Inflammatory macrophage treated with lipopolysaccharide for 1 hour (primary cell): ENCODE measurements at regions not wholly inside any gene's neighbourhood (a gene's known extent, or its start where the extent isn't known, plus 50 kb on each side); places are given as distances from the start of the nearest gene placed in this dataset.
"Not testable (repeated sequence)": the region's sequence is repeated elsewhere in the genome, so short reads cannot be mapped to it uniquely, and the experiment has no call there.

Experiments used
- DNase-seq, 2 donors: peaks; one replicate each; pipeline ENCODE4 v3.0.0-alpha.2; 2020 to 2022

DNA sequence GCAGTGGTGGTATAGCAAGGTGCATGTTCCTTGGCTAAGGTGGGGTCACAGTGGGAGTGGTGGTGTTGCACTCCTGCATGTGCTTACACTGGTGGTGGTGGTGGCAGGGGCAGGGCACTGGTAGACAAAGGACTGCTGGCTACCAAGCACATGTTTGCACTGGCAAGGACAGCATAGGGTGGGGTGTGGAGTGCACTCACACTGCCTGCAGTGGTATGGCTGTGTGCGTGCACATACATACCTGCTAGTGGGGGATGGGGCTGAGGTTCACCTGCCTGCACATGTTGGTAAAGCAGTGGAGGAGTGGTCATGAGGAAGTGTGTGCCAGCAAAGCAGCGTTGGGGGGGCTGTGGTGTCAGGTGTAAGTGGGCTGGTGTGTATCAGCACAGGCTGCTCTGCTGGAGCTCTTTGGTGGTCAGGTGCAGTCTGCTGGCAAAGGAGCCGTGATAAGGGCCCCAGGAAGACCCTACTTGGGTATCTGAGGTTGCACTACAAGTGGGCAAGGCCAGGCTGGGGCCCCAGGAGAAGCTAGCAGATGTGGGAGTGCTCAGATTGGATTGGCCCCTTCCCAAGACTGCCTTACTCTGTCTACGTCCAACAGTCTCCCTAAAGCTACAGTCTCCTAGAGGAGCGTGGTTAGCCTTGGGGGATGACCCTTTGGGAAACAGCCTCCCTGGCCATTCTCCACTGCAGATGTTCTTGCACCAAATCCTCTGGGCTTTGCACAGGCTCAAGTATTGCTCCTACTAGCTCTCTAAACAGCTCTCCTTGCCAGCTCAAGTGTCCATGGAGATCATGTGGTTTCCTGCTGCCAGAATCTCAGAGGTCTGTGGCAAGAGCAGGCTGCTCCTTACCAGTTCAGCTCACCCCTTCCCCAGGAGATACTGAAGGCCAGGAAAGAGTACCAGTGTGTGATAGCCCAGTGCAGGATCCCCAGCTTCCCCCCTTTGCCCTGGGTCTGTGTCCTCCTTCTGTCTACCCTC, 486.3 kb upstream of the PABPC4L start:
- DNase-seq, result no peak

DNA sequence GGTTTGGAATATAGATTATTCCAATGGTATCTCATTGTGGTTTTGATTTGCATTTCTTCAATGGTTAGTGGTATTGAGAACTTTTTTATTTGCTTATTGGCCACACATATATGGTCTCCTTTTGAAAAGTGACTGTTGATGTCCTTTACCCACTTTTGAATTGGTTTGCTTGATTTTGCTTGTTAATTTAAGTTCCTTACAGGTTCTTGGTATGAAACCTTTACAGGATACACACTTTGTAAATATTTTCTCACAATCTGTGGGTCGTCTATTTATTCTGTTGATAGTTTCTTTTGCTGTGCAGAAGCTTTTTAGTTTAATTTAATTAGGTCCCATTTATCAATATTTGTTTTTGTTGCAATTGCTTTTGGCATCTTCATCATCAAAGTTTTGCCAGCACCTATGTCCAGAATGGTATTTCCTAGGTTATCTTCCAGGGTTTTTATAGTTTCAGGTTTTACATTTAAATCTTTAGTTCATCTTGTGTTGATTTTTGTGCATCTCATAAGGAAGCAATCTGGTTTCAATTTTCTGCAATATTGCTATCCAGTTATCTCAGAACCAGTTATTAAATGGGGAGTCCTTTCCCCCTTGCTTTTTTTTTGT, 475.7 kb upstream of the PABPC4L start:
- no peak for DNase-seq

DNA sequence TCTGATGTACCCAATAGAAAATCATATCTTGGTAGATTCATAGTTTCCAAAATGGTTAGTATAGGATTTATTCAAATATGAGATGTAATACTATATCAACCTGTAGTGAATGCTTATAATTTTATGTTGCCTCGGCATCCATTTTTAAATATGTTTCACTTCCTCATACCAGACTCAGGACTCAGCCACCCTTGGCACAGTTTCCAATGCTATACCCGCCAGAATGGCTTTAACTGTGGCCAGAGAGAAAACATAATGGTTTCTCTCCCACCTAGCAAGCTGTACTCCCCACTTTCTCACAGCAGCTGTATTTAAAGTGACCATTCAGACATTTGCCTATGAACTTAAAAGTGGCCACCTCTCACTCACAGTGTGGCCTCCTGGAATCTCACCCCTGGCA, 466.6 kb upstream of the PABPC4L start:
- no peak for DNase-seq

DNA sequence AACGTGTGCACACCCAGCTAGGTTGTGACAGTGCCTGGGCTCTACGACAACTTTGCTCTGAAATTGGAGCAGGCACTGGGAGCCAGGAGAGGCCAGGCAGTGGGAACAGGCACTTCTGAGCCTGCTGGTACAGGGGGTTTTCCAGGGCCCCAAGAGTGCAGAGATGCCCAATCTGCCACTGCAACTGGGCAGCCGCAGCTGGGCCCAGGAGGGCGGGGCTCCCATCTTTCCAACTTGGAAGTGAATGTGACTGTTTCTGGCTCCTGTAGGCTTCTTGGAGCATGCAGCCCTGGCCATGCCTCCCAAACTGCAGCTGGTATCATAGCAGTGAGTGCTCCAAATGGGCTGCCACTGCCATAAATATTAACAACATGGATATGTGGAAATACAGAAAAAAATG, 465.1 kb upstream of the PABPC4L start:
- DNase-seq, result no peak

DNA sequence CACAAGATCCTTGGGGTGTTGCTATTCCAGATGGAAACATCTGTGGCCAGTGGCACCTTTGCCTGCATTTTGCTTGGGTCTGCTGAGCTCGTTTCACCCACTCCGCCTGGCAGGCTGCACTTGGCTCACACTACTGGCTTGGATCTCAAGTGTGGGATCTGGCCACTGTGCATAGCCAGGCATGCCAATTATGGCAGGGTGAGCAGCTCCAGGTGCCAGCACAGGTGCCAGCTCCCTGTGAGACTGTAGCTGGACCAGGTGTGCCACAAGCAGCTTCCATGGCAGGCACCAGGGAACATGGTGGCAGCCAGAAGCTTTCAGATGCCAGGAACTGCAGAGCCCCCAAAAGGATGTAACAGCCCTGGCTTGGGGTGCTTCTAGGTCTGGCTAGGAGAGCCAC, 463.8 kb upstream of the PABPC4L start:
- DNase-seq, result no peak

DNA sequence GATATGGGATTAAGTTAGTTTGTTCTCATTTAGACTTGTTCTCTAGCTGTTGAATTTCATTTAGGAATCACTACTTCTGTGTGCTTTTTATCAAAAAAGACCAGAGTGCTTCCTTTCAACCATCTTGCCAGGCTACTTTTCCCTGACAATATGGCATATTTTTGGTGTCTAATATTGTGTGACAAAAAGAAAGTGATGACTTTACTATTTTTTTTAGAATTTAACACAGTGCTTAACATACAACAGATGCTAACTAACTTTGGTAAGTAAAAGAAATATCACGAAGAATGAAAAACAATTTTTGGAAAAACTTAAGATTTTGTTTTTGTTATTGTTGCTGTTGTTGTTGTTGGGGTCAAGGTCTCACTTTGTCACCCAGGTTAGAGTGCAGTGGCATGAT, 462.2 kb upstream of the PABPC4L start:
- no peak for DNase-seq

DNA sequence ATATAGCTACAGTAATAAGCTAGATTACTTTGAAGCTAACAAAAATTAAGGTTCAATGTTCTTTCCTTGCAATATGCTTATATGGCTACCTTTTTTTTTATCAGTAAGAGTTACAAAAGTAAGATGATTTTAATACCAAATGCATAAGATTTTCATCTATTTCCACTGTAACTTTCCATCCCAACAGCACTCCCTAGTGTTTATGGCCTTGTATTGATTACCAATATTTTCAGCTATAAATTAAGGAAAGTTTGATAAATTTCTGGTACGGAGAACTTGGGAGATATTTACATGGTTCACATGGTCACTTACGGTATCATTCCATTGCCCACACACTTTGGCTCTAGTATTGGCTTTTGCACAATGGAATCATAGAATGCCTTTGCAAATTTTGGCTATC, 448.9 kb upstream of the PABPC4L start:
- no peak for DNase-seq

DNA sequence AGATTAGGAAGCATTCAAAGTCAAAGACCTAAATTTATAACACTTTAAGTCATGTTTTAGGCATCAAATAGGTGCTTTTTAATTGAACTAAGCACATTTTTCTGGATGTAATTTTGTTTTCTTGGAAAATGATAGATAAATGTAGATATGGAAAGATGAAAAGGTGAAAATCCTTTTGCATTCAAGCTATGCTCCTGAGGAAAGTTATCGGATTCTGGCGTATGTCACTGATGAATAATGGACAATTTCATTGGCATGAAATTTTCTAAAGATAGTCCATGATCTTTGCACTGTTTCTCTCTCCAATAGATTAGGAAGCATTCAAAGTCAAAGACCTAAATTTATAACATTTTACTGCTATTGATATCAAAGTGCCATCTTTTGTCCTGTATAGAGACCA, 444.2 kb upstream of the PABPC4L start:
- DNase-seq, result no peak

DNA sequence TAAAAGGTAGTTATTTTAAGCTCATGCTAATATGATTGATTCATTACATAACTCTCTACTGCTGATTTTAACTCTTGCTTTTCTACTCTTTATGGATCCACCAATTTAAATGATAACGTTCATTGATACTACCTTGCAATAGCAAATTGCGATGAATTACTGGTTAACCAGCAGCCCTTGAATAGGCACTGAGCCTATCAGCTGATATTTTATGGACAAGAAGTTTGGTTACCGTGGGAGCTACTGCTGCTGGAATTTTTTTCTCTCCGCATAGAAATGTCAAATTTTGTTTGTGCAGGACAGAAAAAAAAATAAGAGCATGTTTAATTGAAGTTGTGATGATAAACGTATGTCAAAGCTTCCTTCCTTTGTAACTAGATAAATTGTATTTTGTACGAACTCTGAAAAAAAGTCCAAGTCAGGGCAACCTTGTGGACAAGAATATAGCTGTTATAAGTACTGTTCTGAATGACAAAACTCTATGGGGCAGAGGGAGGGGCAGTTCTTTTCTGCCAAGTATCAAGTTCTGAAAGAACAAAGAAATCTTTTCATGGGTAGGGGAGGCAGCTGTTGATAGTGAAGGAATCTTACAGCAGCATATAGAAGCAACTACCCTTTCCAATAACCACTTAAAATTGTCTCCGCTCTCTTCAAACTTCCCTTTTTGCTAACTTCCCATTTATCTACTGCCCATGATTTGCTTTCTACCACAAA, 434.9 kb upstream of the PABPC4L start:
- DNase-seq, result no peak

DNA sequence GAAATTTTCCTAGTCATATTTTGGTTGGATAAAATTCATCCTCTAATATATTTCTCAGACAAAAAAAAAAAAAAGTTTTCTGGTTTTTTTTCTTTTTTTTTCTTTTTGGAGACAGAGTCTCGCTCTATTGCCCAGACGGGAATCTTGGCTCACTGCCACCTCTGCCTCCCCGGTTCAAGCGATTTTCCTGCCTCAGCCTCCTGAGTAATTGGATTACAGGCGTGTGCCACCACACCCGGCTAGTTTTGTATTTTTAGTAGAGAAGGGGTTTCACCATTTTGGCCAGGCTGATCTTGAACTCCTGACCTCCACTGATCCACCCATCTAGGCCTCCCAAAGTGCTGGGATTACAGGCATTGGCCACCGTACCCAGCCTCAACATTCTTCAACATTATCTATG, 432.7 kb upstream of the PABPC4L start:
- DNase-seq, result no peak

DNA sequence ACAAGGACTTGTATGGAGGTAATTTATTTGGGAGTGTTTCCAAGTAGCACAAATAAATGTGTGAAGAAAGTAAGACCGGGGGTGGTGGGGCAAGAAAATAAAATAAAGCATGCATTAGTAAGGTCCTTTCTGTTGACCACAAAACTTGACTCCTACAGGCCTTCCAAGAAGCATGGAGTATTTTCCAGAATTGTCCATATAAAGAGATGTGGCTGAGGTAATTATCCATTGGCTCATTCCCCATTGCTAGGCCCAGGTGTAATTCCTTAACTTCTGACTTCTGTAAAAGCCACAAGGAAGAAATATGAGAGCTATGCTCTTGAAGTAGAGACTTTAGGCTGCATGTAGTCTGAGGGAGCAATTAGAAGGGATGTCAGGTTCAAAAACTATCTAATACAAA, 430.5 kb upstream of the PABPC4L start:
- DNase-seq, result no peak

DNA sequence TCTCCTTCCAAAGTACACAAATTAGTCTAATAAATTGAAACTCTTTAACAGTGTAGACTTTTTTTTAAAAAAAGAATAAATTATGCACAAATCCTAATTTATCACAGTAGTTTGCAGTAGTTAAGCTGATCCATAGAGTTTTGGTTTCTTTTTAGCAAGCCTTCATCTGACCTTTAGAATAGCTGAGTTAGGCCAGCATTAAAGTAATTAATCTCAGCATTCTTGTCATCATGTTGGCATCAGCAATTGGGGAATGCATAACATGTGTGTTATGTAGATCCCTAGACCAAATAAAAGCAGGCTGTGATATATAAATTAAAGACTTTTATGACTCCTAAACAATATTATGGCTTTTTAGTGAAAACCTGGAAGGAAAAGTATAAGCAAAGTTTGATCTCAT, 426.5 kb upstream of the PABPC4L start:
- DNase-seq, result no peak

DNA sequence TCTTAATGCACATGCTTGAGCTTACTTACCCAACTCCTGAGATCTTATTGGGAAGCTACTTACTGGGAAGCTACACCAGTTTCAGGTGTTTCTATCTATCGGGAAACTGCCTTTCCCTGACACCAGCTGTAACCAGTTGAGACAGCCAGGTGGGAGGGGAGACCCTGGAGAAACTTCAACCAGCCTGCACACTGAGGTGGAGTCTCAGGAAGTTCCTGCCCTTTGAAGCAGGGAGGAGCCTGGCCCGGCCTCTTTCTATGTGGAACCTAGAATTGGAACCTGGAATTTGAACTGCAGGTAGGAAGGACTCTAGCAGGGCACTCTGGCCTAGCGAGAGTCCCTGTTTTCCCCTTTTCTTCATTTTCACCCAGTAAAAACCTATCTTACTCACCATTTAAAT, 425.8 kb upstream of the PABPC4L start:
- DNase-seq, result no peak

DNA sequence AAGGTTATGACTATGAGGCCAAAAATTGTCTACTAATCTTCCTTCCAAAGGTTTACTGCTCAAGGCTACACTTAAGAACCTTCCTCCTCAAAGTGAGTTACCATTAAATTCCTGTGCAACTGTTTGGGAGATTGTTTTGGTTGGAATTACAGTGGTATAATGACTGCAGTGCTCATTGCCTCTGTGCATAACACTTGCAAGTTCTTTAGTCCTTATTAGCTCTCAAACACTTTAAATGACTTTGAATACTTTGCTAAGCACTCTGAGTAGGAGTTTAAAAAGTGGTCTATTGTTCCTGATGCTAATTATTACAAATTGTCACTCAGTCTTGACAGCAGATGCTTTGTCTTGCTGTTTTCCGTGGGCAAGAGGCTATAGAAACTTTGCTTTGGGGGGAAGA, 422.8 kb upstream of the PABPC4L start:
- no peak for DNase-seq

DNA sequence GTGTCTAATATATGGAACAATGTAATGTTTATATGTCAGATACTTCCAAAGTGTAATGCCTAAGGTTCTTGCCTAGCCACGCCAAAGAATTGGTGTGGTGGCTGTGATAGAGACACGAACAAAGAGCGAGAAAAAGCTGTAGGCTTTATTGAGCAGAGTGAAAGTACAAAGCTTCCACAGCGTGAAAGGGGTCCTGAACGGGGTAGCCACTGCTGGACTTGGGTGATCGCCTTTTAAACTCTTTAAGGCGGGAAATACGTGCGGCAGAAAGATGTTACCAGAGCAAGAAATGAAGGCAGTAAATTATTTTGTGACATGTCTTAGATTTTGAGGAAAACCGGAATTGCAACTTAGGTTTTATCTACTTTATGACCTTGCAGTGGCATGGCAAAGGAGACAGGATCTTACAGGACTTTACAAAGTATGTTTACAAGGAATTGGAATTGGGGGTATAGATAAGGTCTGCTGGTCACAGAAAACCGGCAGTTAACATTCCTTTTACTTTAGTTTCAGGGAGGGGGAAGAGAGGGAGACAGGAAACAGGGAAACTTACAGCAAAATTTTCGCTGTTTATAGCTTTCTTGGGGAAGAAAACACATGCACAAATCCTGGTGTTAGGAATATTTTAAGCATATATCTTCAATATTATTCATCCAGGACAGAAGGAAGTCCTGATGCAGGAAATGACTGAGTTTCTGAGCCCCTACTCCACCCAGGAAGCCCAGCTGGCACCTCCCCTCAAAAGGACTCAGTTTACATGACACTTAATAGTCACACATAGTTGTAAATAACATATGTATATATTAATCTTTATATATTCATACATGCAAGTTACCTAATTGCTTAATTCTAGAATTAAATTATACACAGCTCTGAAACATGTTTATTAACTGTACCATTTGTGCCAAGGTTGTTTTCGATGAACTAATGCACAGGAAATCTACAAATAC, 421.3 kb upstream of the PABPC4L start:
- DNase-seq, result not testable (repeated sequence)

DNA sequence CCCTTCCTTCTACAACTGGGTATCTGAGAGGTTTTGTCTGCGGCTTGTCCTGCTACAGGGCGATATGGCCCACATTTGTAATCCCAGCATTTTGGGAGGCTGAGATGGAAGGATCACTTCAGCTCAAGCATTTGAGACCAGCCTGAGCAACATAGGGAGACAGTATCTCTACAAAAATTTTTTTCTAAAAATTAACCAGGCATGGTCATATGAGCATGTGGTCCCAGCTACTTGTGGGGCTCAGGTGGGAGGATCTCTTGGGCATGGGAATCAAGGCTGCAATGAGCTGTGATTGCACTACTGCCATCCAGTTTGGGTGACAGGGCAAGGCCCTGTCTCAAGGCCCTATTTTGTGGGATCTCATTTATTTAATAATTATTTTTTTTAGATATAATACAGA, 420.6 kb upstream of the PABPC4L start:
- no peak for DNase-seq

DNA sequence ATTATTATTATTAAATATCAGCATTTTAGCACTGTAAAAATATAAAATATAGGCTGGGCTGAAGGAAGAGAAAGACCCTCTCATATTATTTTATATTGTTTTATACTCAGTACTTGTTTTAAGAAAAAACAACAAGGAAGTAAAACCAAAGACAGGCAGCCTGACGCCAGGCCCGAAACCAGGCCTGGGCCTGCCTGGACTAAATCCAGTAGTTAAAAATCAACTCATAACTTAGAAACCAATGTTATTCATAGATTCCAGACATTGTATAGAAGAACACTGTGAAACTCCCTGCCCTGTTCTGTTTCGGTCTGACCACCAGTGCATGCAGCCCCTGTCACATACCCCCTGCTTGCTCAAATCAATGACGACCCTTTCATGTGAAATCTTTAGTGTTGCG, 420.1 kb upstream of the PABPC4L start:
- not testable (repeated sequence) for DNase-seq

DNA sequence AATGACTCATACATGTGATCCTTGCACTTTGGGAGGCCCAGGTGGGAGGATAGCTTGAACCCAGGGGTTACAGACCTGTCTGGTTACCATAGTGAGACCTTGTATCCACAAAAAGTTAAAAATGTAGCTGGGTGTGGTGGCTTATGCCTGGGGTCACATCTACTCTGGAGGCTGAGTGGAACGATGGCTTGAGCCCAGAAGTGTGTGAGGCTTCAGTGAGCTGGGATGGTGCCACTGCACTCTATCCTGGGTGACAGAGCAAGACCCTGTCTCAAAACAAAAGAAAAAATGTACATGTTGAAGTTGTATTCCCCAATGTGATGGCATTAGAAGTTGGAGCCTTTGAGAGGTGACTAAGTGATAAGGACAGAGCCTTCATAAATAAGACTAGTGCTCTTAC, 409.4 kb upstream of the PABPC4L start:
- no peak for DNase-seq

DNA sequence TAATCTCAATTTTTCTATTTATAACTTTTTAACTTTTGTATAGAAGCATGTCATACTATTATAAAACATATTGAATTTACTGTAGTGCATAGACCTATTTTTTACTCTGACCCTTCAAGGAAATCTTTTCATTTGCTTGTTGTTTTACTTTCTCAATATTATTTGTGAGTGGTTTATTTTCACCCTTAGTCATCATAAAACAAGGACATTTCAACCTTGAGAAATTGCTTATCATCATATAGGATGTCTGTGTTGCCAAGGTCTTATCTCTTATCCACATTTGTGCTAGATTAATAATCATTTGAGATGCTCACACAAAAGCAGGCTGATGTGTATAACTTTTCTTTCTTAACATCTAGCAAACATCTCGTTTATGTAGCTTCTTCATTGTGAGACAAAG, 408.6 kb upstream of the PABPC4L start:
- no peak for DNase-seq

DNA sequence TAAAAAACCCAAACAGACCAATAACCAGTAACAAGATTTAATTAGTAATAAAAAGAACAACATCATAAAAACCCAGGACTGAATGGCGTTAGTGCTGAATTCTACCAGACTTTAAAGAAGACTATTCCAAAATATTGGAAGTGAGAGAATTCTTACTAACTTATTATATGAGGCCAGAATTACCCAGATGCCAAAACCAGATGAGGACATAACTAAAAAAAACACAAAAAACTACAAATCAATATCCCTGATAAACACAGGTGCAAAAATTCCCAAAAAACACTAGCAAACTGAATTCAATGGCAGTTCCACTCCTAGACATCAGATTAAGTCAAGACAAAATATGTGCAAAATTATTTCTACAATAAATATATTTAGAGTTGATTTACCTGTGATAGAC, 400.1 kb upstream of the PABPC4L start:
- DNase-seq, result no peak

DNA sequence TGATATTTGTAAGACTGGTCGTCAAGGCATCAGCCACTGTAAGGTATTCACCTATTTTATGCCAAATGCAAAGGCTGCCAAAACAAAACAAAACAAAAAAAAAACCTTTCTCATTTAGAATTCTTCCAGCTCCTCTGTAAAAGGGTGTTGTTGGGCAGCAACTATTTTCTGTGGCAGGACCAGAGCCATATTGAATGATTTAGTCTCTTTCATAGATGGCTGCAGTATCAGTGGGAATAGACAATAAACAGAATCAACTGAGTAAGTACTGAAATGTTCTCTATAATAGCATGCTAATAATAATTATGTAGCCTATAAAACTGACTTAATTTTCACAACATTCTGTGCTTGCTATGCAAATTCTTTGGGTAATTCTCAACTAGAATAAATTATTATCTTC, 389.7 kb upstream of the PABPC4L start:
- no peak for DNase-seq

DNA sequence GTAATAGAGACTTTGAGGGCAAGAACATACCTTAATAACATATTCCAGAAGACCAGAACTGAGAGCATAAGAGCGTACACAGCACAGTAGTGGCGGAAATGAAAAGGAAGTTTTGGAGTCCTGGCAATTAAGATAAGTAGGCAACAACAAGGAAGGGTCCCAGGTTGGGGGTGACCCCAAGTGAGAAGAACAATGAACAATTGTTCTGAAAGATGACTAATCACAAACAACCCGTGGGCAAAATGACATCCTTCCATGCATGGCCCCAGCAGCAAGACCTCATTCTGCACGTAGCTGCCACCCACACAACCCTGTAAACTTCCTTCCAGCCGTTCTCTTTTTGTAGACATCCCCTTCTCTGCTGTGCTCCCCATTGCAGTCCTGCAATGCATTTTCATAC, 384.4 kb upstream of the PABPC4L start:
- DNase-seq, result no peak

DNA sequence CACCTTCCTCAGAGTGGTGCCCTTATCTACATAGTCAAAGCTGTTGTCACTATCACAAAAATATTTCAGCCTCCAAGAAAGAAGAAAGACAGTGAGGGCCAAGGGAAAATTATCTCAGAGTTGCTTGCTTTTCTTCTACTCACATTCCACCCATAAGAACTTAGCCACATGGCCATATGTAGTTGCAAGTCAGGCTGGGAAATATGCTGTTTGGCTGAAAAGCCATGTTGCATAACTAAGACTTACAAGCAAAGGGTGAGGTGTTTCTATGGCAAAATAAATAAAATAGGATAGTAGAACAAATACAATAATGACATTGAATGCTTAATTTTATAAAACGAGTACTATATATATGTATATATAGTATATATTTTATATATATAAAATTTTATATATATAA, 365.9 kb upstream of the PABPC4L start:
- DNase-seq, result no peak
